HepG2 (cell line): ENCODE measurements at regions not wholly inside any gene's neighbourhood (a gene's known extent, or its start where the extent isn't known, plus 50 kb on each side); places are given as distances from the start of the nearest gene placed in this dataset.

Source experiments
- EZH2 ChIP-seq: conservative IDR thresholded peaks from 2 replicates; pipeline ENCODE4 v1.6.1; 2012; ENCODE audit warnings: mild to moderate bottlenecking, low read depth, low read length, moderate library complexity
- ONECUT2 ChIP-seq: sonication (generic); formaldehyde crosslinking; IDR thresholded peaks from 2 replicates; pipeline ENCODE4 v1.4.0; 2020; ENCODE audit warnings: missing genetic modification reagents
- RELA ChIP-seq: sonication (generic); formaldehyde crosslinking; IDR thresholded peaks from 2 replicates; pipeline ENCODE4 v1.4.0; 2020; ENCODE audit warnings: missing genetic modification reagents
- TF ChIP-seq, protein P1 (sequence below): sonication (generic); formaldehyde crosslinking; IDR thresholded peaks from 2 replicates; pipeline ENCODE4 v1.5.0; 2020; ENCODE audit warnings: missing genetic modification reagents
- TF ChIP-seq, protein P2 (sequence below): conservative IDR thresholded peaks from 2 replicates; pipeline ENCODE4 v1.6.1; 2018; ENCODE audit warnings: missing genetic modification reagents
- TF ChIP-seq, protein P3 (sequence below): sonication (generic); formaldehyde crosslinking; IDR thresholded peaks from 2 replicates; pipeline ENCODE4 v1.5.0; 2020; ENCODE audit warnings: mild to moderate bottlenecking, missing genetic modification reagents, moderate library complexity

DNA sequence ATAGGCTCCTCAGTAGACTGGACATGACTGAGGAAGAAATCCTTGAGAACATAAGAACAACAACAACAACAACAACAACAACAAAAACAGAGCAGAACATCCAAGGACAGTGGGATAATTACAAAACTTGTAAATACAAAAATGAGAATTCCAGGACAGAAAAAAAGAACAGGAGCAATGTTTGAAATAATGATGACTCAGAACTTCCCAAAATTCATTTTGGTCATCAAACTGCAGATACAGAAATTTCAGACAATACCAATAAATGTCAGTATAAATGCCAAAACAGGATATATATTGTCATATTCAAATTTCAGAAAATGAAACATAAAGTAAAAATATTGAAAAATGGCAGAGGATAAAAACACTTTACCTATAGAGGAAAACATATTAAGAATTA is 259.0 kb downstream of the TRIM36 start:
- TF ChIP-seq, protein P1, sequence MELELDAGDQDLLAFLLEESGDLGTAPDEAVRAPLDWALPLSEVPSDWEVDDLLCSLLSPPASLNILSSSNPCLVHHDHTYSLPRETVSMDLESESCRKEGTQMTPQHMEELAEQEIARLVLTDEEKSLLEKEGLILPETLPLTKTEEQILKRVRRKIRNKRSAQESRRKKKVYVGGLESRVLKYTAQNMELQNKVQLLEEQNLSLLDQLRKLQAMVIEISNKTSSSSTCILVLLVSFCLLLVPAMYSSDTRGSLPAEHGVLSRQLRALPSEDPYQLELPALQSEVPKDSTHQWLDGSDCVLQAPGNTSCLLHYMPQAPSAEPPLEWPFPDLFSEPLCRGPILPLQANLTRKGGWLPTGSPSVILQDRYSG = no peak
- TF ChIP-seq, protein P2, sequence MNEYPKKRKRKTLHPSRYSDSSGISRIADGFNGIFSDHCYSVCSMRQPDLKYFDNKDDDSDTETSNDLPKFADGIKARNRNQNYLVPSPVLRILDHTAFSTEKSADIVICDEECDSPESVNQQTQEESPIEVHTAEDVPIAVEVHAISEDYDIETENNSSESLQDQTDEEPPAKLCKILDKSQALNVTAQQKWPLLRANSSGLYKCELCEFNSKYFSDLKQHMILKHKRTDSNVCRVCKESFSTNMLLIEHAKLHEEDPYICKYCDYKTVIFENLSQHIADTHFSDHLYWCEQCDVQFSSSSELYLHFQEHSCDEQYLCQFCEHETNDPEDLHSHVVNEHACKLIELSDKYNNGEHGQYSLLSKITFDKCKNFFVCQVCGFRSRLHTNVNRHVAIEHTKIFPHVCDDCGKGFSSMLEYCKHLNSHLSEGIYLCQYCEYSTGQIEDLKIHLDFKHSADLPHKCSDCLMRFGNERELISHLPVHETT (CRISPR knock-in tag) = no peak
- TF ChIP-seq, protein P3, sequence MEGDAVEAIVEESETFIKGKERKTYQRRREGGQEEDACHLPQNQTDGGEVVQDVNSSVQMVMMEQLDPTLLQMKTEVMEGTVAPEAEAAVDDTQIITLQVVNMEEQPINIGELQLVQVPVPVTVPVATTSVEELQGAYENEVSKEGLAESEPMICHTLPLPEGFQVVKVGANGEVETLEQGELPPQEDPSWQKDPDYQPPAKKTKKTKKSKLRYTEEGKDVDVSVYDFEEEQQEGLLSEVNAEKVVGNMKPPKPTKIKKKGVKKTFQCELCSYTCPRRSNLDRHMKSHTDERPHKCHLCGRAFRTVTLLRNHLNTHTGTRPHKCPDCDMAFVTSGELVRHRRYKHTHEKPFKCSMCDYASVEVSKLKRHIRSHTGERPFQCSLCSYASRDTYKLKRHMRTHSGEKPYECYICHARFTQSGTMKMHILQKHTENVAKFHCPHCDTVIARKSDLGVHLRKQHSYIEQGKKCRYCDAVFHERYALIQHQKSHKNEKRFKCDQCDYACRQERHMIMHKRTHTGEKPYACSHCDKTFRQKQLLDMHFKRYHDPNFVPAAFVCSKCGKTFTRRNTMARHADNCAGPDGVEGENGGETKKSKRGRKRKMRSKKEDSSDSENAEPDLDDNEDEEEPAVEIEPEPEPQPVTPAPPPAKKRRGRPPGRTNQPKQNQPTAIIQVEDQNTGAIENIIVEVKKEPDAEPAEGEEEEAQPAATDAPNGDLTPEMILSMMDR (CRISPR knock-in tag) = no peak
- TF ChIP-seq EZH2 (no peak), RELA (CRISPR knock-in tag) (no peak), ONECUT2 (CRISPR knock-in tag) (no peak)
